Stimulated activated CD4-positive, alpha-beta T cell treated with anti-CD3 and anti-CD28 coated beads, Interleukin-1b, Interleukin-23, amount 100 ng/mL, for 4 hours (primary cell): ENCODE measurements at regions not wholly inside any gene's neighbourhood (a gene's known extent, or its start where the extent isn't known, plus 50 kb on each side); places are given as distances from the start of the nearest gene placed in this dataset.
"Not testable (repeated sequence)": the region's sequence is repeated elsewhere in the genome, so short reads cannot be mapped to it uniquely, and the experiment has no call there.

Source experiments
- DNase-seq, 2 donors: peaks; one replicate each; pipeline ENCODE4 v3.0.0-alpha.2; 2020; ENCODE audit warnings: low read depth in 2 of 2

GRCh38 chr2:208929894-208930427 lies 493.9 kb upstream of the MAP2 start:
- DNase-seq = no peak

GRCh38 chr2:208935531-208935930 lies 488.3 kb upstream of the MAP2 start:
- DNase-seq = no peak

DNA sequence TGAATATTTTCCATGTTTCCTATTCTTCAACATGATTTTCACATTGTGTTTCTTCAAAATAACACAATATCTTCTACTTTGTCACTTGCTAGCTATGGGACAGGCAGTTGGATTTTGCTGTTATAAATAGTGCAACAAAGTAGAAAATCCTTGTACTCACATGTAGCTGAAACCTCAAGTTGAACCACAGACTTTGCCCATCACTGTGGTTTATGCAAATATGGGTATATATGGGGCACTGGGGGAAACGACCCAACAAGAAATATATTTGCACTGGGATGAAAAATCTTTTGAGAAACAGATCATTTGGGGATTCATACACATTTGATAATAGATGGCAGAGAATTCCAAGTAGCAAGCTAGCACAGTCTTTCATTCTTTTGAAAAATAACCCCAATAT lies 486.3 kb upstream of the MAP2 start:
- DNase-seq = no peak

GRCh38 chr2:208939852-208940251 lies 484.0 kb upstream of the MAP2 start:
- no peak for DNase-seq

- DNase-seq = no peak
Observed at GRCh38 chr2:208945719-208946256, 478.1 kb upstream of the MAP2 start.

- no peak for DNase-seq
Observed at GRCh38 chr2:208948073-208948472, 475.8 kb upstream of the MAP2 start.

DNA sequence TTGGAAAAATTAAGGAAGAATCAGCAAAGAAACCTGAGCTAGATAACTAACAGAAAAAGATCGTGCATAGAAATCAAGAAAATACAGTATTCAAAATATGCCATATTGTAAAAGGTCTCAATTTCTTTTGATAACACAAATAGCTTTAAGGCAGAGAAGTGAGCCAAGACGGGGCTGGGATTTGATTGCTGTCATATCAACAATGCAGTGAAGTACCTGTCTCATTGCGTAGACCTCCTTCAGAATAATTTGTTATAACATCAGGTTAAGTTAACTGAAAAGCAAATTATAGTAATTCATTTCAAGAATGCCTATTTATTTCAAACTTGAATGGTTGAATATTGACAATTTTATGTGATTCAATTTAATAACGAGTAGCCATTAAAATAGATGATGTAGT lies 453.8 kb upstream of the MAP2 start:
- no peak for DNase-seq

GRCh38 chr2:208977582-208977981 lies 446.3 kb upstream of the MAP2 start:
- DNase-seq = no peak

DNA sequence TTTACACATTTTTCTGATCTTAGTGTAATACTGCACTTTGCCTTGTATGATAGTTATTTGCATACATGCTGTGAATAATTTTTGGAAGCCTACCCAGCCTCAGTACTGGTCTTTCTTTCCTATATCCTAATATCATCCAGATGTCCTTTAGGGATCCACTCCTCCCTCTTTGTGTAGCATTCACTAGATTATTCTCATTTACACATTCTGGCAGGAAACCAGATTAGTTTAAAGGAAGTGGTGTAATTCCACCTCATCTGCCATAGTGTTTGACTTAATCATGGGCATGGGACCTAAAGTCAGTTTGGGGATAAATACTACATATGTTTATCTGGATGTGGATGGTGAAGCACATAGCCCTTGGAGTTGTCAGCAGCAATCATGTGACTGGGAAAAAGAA lies 444.9 kb upstream of the MAP2 start:
- no peak for DNase-seq

GRCh38 chr2:208980321-208980720 lies 443.5 kb upstream of the MAP2 start:
- no peak for DNase-seq

DNA sequence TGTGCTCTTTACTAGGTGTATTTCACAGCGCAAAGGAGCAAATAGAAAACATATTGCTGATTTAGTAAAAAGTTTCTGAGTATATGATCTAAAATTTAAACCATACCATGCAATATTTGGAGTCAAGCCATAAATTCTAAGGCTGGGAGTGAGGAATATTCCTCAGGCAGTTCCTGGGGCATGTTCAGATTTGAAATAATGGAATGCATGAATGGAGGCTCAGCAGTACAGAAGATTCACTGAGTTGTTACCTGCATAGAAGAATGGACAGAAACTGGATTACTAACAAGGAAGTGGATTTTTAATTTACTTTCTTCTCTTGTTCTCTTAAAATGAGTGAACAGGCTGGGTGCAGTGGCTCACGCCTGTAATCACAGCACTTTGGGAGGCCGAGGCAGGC lies 441.0 kb upstream of the MAP2 start:
- no peak for DNase-seq

DNA sequence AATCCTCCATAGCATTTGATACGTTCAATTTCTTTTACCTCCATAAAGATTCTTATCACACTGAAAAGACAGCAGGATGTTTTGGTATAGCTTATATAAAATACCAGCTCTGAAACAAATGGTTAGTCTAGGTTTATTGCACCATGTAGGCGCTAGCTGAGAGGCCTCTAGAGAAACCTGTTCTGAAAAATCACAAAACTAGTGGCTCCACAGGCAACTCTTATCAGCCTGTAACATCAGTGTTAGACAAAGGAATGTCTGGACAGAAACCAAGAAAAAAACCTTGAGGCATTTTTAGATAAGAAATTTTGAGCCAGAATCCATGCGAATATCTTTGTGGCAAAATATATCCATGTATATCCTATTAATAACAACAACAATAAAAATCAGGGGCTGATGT lies 440.4 kb upstream of the MAP2 start:
- no peak for DNase-seq

- DNase-seq = no peak
Observed at GRCh38 chr2:208984376-208985090, 439.3 kb upstream of the MAP2 start.

- DNase-seq = no peak
Observed at GRCh38 chr2:208985644-208986043, 438.2 kb upstream of the MAP2 start.

- no peak for DNase-seq
Observed at GRCh38 chr2:208990716-208991115, 433.1 kb upstream of the MAP2 start.

- DNase-seq = no peak
Observed at GRCh38 chr2:208999911-209000310, 423.9 kb upstream of the MAP2 start.

- no peak for DNase-seq
Observed at GRCh38 chr2:209002054-209002453, 421.8 kb upstream of the MAP2 start.

GRCh38 chr2:209005371-209005770 lies 418.5 kb upstream of the MAP2 start:
- no peak for DNase-seq

GRCh38 chr2:209008636-209009287 lies 415.1 kb upstream of the MAP2 start:
- no peak for DNase-seq

GRCh38 chr2:209018633-209019032 lies 405.2 kb upstream of the MAP2 start:
- DNase-seq = not testable (repeated sequence)

- no peak for DNase-seq
Observed at GRCh38 chr2:209029249-209029648, 394.6 kb upstream of the MAP2 start.

- DNase-seq = no peak
Observed at GRCh38 chr2:209044307-209044706, 379.5 kb upstream of the MAP2 start.

DNA sequence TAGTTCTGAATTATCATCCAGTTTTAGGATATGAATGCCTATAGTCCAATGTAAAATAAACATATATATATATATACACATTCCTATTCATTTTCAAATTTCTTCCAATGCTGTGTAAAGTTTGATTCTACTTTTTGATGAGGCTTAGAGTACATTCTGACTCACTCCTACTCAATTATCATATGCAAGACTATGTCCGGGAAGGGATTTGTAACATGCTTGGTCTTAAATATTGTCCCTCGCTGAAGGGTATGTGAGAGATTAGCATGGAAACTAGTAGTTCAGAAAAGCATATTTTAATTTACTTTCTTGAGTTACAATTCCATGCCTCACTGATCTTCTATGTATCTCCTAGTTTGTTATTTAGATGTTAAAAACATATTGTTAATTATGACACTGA lies 377.7 kb upstream of the MAP2 start:
- no peak for DNase-seq
